ENCODE measurements at regions not wholly inside any gene's neighbourhood (a gene's known extent, or its start where the extent isn't known, plus 50 kb on each side); places are given as distances from the start of the nearest gene placed in this dataset.

- no peak for TF ChIP-seq CTCF (conservative IDR thresholded peaks at IDR 0.05; ENCODE audit: low read length)
- no peak for TF ChIP-seq EZH2phosphoT487 (IDR thresholded peaks at IDR 0.05; ENCODE audit: borderline replicate concordance, low read depth, low read length)
These were observed 111.6 kb downstream of the BBS10 start for GRCh38 chr12:76236640-76237039.

All from OCI-LY7 (cell line).